ENCODE measurements at regions not wholly inside any gene's neighbourhood (a gene's known extent, or its start where the extent isn't known, plus 50 kb on each side); places are given as distances from the start of the nearest gene placed in this dataset.

DNA sequence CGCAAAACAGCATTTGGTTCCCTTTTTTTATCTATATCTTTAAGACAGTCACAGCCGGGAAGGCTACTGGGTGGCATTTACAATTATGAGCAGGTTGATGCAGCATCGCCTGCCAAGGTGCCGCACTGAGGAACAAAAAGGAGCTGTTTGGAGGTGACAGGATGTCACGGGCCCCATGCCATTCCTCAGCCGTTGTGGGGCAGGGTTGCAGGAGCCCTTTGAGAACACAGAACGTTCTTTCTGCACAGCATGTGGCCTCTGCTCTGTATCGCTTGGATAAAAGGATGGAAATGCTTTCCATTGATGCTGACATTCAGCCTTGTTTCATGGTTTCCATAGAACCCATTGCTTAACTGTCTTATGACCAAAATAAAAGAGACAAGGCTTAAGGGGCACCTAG is 141.9 kb upstream of the CDH5 start:
- WGBS (ENCODE audit: insufficient coverage) = 8% methylated on average over 7 of the region's 8 CpGs
- TF ChIP-seq EZH2 (IDR thresholded peaks at IDR 0.05; ENCODE audit: borderline replicate concordance, insufficient read depth, low read depth, low read length, poor library complexity, severe bottlenecking) = no peak
- ChIA-PET CTCF (no interaction called here), POLR2A (no interaction called here)
- Histone ChIP-seq H3K4me3 (ENCODE audit: control extremely low read depth in 1 of 5, extremely low read depth in 1 of 5, insufficient read depth in 1 of 5, low read depth in 2 of 5, low read length in 4 of 5) (no peak overlapping the region), H3K4me2 (replicated peaks; ENCODE audit: low read depth, low read length, poor library complexity, severe bottlenecking) (no peak overlapping the region), H3K9ac (ENCODE audit: low read length) (no peak overlapping the region), H3K36me3 (replicated peaks in 1 of 2; ENCODE audit: control extremely low read depth in 1 of 2, control insufficient read depth in 1 of 2, extremely low read depth in 1 of 2, insufficient read depth in 2 of 2, low read length in 1 of 2) (no peaks in the 10 kb centered on the region), H3K79me2 (ENCODE audit: control insufficient read depth, insufficient read depth, low read length) (no peaks in the 10 kb centered on the region), H3K27me3 (replicated peaks in 1 of 4; ENCODE audit: control extremely low read depth in 1 of 4, control insufficient read depth in 3 of 4, insufficient read depth in 4 of 4, low read length in 3 of 4) (peaks cover 0 to 5% (median 0%) of the 10 kb centered on the region in 4 experiments), H3K4me1 (ENCODE audit: control insufficient read depth in 2 of 2, insufficient read depth in 2 of 2, low read length in 2 of 2) (no peaks in the 10 kb centered on the region), H3K27ac (ENCODE audit: low read length in 2 of 2) (no peak overlapping the region), H4K20me1 (ENCODE audit: control insufficient read depth, insufficient read depth, low read length, poor library complexity, severe bottlenecking) (no peaks in the 10 kb centered on the region), H2AFZ (ENCODE audit: insufficient read depth, low read depth, low read length, poor library complexity, severe bottlenecking) (no peak overlapping the region), H3K9me3 (ENCODE audit: control extremely low read depth in 1 of 3, control insufficient read depth in 2 of 3, insufficient read depth in 1 of 3, low read length in 2 of 3) (no peaks in the 10 kb centered on the region)
- H3K4me3 Mint-ChIP-seq = no peak overlapping the region
- no peaks in the 10 kb centered on the region for H3K9me3 Mint-ChIP-seq (ENCODE audit: insufficient read depth)
- H3K27me3 Mint-ChIP-seq = peaks cover 9% of the 10 kb centered on the region
- no peaks in the 10 kb centered on the region for H3K4me1 Mint-ChIP-seq
- ATAC-seq (ENCODE audit: low read depth) (no peak), DNase-seq (no peak)
- intact Hi-C loops (cut with micrococcal nuclease) = no loop called here
- H3K27ac Mint-ChIP-seq = no peak overlapping the region

DNA sequence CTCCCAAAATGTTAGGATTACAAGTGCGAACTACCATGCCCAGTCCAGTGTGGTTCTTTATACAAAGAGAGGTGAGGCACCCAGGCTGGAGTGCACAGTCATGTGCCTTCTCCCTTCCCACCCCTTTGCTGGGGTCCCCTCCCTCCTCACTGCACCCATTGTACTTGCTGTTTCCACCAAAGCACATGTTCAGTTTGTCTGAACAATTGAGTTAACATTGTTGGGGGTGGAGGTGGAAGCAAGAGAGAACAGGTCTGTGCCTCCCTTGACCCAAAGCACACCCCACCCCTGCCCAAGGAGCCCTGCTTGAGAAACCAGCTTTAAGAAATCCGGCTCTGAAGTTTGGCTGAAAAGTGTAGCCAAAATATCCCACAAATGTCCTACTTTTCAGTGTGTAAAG is 142.3 kb upstream of the CDH5 start:
- H3K4me1 Mint-ChIP-seq = no peaks in the 10 kb centered on the region

More for the DNA sequence above, 142.3 kb upstream of the CDH5 start:
- ChIA-PET POLR2A (no interaction called here), CTCF (no interaction called here)
- Histone ChIP-seq H3K79me2 (ENCODE audit: control insufficient read depth, insufficient read depth, low read length) (no peaks in the 10 kb centered on the region), H3K27me3 (replicated peaks in 1 of 4; ENCODE audit: control extremely low read depth in 1 of 4, control insufficient read depth in 3 of 4, insufficient read depth in 4 of 4, low read length in 3 of 4) (peaks cover 0 to 5% (median 0%) of the 10 kb centered on the region in 4 experiments), H3K9me3 (ENCODE audit: control extremely low read depth in 1 of 3, control insufficient read depth in 2 of 3, insufficient read depth in 1 of 3, low read length in 2 of 3) (no peaks in the 10 kb centered on the region), H3K36me3 (replicated peaks in 1 of 2; ENCODE audit: control extremely low read depth in 1 of 2, control insufficient read depth in 1 of 2, extremely low read depth in 1 of 2, insufficient read depth in 2 of 2, low read length in 1 of 2) (no peaks in the 10 kb centered on the region), H3K4me3 (ENCODE audit: control extremely low read depth in 1 of 5, extremely low read depth in 1 of 5, insufficient read depth in 1 of 5, low read depth in 2 of 5, low read length in 4 of 5) (no peak overlapping the region), H4K20me1 (ENCODE audit: control insufficient read depth, insufficient read depth, low read length, poor library complexity, severe bottlenecking) (no peaks in the 10 kb centered on the region), H3K4me1 (ENCODE audit: control insufficient read depth in 2 of 2, insufficient read depth in 2 of 2, low read length in 2 of 2) (no peaks in the 10 kb centered on the region), H3K4me2 (replicated peaks; ENCODE audit: low read depth, low read length, poor library complexity, severe bottlenecking) (no peak overlapping the region), H2AFZ (ENCODE audit: insufficient read depth, low read depth, low read length, poor library complexity, severe bottlenecking) (no peak overlapping the region), H3K9ac (ENCODE audit: low read length) (no peak overlapping the region), H3K27ac (ENCODE audit: low read length in 2 of 2) (no peak overlapping the region)
- no peaks in the 10 kb centered on the region for H3K9me3 Mint-ChIP-seq (ENCODE audit: insufficient read depth)
- DNase-seq (no peak), ATAC-seq (ENCODE audit: low read depth) (no peak)
- intact Hi-C loops (cut with micrococcal nuclease) = no loop called here
- TF ChIP-seq, protein P1, sequence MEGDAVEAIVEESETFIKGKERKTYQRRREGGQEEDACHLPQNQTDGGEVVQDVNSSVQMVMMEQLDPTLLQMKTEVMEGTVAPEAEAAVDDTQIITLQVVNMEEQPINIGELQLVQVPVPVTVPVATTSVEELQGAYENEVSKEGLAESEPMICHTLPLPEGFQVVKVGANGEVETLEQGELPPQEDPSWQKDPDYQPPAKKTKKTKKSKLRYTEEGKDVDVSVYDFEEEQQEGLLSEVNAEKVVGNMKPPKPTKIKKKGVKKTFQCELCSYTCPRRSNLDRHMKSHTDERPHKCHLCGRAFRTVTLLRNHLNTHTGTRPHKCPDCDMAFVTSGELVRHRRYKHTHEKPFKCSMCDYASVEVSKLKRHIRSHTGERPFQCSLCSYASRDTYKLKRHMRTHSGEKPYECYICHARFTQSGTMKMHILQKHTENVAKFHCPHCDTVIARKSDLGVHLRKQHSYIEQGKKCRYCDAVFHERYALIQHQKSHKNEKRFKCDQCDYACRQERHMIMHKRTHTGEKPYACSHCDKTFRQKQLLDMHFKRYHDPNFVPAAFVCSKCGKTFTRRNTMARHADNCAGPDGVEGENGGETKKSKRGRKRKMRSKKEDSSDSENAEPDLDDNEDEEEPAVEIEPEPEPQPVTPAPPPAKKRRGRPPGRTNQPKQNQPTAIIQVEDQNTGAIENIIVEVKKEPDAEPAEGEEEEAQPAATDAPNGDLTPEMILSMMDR (IDR thresholded peaks at IDR 0.05) = no peak
- no peak for TF ChIP-seq EZH2 (IDR thresholded peaks at IDR 0.05; ENCODE audit: borderline replicate concordance, insufficient read depth, low read depth, low read length, poor library complexity, severe bottlenecking)
- H3K27me3 Mint-ChIP-seq = peaks cover 9% of the 10 kb centered on the region
- WGBS (ENCODE audit: insufficient coverage) = 100% methylated on average over 1 of the region's 2 CpGs
- no peak overlapping the region for H3K4me3 Mint-ChIP-seq
- no peak overlapping the region for H3K27ac Mint-ChIP-seq
